Vagina (tissue), 2 donors: ENCODE measurements at regions not wholly inside any gene's neighbourhood (a gene's known extent, or its start where the extent isn't known, plus 50 kb on each side); places are given as distances from the start of the nearest gene placed in this dataset.

Source experiments
- POLR2A ChIP-seq, 2 donors: fragments of 450-650 bp; IDR thresholded peaks; one replicate each; pipeline ENCODE4 v1.6.1; 2017; ENCODE audit warnings: antibody characterized with exemption in 2 of 2, mild to moderate bottlenecking in 2 of 2, moderate library complexity in 2 of 2
- POLR2AphosphoS5 ChIP-seq, 2 donors: sonication (generic); formaldehyde crosslinking; IDR thresholded peaks; one replicate each; pipeline ENCODE4 v1.9.0; 2017; ENCODE audit warnings: antibody characterized with exemption in 2 of 2, mild to moderate bottlenecking in 2 of 2, low read depth in 1 of 2; ENCODE audit not compliant: insufficient read depth in 1 of 2
- TF ChIP-seq, protein P1 (sequence below), 3 experiments: fragments of 450-650 bp in 2 of 3; fragments of 200-600 bp in 1 of 3; sonication (generic) in 1 of 3; IDR thresholded peaks; one replicate each; pipeline ENCODE4 v1.5.1; 2017 to 2019; ENCODE audit warnings: antibody characterized with exemption in 3 of 3, mild to moderate bottlenecking in 2 of 3, moderate library complexity in 2 of 3

DNA sequence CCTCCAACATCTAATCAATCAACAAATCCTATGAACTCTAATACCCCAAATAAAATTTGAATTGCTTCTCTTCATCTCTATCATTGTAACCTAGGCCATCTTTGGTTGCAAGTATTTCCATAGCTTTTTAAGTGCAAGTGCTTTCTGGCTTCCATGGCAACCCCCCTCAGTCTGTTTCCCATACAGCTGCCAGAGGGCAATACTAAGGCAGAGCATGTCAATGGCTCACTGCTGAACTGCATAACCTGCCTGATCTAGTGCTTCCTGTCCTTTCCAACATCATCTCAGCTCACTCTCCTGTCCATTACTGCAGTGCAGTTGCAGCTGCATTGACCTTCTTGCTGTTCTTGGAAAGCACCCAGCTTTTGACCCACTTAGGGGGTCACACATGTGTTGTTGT is 198.4 kb downstream of the WNT5A start:
- TF ChIP-seq POLR2AphosphoS5 (IDR thresholded peaks at IDR 0.05; ENCODE audit: insufficient read depth in 1 of 2, low read depth in 1 of 2), result no peak
- TF ChIP-seq, protein P1, sequence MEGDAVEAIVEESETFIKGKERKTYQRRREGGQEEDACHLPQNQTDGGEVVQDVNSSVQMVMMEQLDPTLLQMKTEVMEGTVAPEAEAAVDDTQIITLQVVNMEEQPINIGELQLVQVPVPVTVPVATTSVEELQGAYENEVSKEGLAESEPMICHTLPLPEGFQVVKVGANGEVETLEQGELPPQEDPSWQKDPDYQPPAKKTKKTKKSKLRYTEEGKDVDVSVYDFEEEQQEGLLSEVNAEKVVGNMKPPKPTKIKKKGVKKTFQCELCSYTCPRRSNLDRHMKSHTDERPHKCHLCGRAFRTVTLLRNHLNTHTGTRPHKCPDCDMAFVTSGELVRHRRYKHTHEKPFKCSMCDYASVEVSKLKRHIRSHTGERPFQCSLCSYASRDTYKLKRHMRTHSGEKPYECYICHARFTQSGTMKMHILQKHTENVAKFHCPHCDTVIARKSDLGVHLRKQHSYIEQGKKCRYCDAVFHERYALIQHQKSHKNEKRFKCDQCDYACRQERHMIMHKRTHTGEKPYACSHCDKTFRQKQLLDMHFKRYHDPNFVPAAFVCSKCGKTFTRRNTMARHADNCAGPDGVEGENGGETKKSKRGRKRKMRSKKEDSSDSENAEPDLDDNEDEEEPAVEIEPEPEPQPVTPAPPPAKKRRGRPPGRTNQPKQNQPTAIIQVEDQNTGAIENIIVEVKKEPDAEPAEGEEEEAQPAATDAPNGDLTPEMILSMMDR (IDR thresholded peaks at IDR 0.05), result no peak
- TF ChIP-seq POLR2A (IDR thresholded peaks at IDR 0.05), result no peak
